ENCODE measurements at regions not wholly inside any gene's neighbourhood (a gene's known extent, or its start where the extent isn't known, plus 50 kb on each side); places are given as distances from the start of the nearest gene placed in this dataset.
A peak's percentile ranks its signal among the peaks of the same experiment; 100 is the strongest.
"Not testable (repeated sequence)": the region's sequence is repeated elsewhere in the genome, so short reads cannot be mapped to it uniquely, and the experiment has no call there.

- no peak for DNase-seq
Observed at GRCh38 chr6:27770724-27771123, 141.5 kb downstream of the OR2B2 start.

- no peak for DNase-seq
Observed at GRCh38 chr6:27768556-27768955, 143.6 kb downstream of the OR2B2 start.

DNA sequence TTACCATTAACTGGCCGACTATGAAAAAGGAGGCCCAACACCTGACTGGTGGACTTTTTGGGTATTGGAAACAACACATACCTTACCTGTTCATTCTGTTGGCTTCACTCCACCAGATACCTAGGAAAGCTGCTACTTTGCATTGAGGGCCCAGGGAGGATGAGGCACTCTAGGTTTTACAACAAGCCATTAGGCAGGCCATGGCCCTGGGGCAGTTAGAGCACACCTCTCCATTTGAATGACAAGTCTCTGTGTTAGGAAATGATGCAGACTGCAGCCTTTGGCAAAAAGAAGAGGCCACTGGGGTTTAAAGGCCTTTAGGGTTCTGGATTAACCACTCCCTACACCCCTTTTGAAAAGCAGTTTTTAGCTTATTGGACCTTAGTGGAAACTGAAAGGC, 144.3 kb downstream of the OR2B2 start:
- no peak for DNase-seq

DNA sequence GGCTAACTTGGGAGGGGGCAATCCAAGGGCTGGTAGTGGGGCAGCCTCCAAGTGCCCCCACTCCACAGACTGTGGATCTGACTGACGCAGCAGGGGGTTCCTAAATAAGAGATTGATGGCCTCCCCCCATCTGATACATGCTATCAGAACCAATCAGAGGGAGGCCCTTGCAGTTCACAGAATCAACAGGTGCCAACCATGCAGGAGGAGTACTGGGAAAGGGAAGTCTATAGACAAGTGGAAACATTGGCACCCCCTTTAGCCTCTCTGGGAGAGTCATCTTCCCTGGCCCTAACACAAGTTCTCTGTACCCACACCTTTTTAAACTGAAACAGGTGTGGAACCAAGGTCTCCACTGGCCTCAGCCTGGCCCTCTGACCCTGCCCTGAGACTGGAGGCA, 145.8 kb downstream of the OR2B2 start:
- DNase-seq, result no peak

DNA sequence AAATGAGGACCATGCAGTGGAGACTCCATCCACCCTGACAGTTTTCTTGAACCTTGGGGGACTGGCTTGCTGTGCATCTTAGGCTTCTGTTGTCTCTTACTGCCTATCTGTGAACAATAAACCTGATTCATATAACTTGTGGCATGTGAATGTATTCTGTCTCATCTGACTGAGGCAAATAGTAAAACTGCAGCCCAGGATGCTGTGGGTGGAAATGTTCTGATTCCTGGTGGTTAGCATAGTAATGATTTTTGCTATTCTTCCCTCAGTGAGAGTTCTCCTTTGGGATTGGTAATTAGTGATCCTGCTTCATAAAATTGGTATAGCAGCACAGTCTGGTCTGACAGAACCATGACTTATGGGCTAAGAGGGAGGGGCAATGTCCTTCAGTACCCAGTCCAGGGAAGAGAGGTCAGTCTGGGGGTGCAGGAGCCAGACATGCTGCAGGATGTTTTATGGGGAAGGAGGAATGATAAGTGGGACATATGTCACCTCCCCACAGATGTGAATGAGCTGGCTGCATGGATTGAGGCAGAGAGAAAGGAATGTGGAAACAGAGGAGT, 147.1 kb downstream of the OR2B2 start:
- no peak for DNase-seq

DNA sequence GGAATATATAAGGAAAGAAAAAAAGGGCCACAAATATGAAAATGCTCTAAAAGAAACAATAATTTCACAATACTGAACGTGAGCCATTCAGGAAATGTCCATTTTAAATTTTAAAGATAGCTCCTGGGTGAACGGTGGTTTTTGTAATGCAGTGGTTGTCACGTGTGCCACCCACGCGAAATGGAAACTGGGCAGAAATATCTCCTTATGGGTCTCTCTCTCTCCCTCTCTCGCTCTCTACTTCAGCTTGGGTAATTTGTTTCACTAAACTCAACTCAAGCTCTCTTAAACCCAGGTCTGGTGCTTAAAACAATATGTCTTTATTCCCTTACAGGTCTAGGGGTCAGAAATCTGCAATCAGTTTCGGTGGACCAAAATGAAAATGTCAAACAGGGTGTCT, 150.8 kb downstream of the OR2B2 start:
- DNase-seq, result no peak

DNA sequence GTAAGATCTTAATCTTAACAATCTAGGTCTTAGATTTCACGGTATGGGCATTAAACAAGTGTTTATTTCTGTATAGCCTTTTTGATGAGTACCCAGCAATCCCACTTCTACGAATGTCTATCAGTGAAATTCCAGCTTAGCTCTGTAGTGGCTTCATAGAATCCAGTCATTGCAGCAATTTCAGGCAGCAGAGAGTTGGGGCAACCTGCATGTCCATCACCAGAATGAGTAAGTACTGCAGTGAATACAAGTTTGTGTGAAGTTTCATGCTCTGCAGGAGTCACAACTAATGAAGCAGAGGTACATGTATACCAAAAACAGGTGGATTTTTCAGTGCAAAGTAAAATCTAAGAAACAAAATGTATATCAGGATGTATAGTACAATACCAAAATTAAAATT, 151.7 kb downstream of the OR2B2 start:
- no peak for DNase-seq

GRCh38 chr6:27759930-27760329, 152.3 kb downstream of the OR2B2 start:
- DNase-seq, result no peak

GRCh38 chr6:27758491-27758890, 153.7 kb downstream of the OR2B2 start:
- DNase-seq, result no peak

DNA sequence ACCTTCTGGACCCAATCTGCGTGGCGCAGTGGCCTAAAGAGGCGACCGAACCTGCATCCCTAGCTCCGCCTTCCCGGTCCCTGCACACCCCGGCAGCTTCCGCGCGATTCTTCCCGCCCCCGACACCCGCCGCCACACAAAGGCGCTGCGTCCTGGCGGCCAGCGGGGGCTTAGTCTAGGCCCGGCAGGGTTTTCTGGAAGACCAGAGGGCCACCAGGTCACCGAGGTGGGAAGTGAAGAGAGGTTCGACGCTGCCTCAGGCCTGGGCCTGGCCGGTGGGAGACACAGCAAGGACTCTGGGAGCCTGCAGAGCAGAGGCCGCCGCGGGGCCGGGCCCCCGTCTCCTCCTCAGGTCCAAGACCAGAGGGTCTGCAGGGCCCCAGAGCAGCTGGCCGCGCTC, 154.9 kb downstream of the OR2B2 start:
- DNase-seq, result peak; percentile 51

- DNase-seq, result no peak
Observed at GRCh38 chr6:27755768-27756167, 156.4 kb downstream of the OR2B2 start.

DNA sequence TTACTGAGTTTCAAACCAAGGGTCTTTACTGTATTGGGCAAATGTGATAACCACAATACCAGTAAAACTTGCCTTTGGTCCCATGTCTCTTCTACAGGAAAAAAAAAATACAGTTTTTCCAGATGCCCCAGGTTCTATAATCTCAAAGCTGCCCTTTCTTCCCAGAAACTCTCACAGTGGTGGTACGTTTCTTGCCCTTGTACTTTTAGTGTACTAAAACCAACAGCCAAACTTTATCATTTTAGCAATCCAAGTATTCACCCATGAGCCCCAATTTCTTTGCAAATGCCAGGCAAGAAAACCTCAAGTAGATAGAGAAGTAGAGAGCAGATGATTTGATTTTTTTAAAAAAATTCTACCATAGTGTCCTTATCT, 157.8 kb downstream of the OR2B2 start:
- no peak for DNase-seq

- peak; percentile 75 for DNase-seq
Observed at GRCh38 chr6:27753668-27754407, 158.4 kb downstream of the OR2B2 start.

GRCh38 chr6:27752038-27752885, 159.9 kb downstream of the OR2B2 start:
- DNase-seq, result peak; percentile 86

DNA sequence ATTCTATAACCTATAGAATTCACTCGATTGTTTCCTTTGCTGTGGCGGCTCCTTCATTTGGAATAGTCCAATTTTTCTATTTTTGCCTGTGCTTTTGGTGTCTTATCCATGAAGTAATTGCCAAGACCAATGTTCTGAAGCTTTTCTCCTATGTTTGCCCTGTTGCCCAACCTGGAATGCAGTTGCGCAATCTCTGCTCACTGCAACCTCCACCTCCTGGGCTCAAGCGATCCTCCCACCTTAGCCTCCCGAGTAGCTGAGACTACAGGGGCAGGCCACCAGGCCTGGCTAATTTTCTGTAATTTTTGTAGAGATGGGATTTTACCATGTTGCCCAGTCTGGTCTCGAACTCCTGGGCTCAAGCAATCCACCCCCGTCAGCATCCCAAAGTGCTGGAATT, 163.5 kb downstream of the OR2B2 start:
- DNase-seq, result no peak

GRCh38 chr6:27747637-27748036, 164.6 kb downstream of the OR2B2 start:
- no peak for DNase-seq

DNA sequence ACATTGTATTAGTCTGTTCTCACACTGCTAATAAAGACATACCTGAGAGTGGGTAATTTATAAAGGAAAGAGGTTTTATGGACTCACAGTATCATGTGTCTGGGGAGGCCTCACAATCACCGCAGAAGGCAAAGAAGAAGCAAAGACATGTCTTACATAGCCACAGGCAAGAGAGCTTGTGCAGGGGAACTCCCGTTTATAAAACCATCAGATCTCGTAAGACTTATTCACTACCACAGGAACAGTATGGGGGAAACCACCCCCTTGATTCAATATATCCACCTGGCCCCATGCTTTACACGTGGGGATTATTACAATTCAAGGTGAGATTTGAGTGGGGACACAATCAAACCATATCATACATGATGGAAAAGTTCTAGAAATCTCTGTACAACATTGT, 165.3 kb downstream of the OR2B2 start:
- DNase-seq, result not testable (repeated sequence)

DNA sequence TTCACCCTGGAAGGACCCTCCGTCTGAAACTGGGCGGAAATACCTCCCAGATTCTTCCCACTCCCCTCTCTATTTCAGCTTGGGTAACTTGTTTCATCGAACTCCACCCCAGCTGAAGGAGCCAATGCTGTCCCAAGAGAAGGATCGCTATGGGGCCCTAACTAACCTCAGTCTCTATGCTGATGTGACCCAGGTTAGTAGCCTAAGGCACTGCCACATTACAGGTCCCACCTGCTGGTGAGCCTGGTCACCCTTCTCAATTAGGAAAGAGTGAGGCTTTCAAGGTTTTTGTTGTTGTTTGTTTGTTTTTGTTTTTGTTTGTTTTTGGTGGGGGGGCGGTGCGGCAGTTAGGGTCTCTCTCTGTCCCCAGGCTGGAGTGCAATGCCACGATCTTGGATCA, 168.4 kb downstream of the OR2B2 start:
- no peak for DNase-seq

DNA sequence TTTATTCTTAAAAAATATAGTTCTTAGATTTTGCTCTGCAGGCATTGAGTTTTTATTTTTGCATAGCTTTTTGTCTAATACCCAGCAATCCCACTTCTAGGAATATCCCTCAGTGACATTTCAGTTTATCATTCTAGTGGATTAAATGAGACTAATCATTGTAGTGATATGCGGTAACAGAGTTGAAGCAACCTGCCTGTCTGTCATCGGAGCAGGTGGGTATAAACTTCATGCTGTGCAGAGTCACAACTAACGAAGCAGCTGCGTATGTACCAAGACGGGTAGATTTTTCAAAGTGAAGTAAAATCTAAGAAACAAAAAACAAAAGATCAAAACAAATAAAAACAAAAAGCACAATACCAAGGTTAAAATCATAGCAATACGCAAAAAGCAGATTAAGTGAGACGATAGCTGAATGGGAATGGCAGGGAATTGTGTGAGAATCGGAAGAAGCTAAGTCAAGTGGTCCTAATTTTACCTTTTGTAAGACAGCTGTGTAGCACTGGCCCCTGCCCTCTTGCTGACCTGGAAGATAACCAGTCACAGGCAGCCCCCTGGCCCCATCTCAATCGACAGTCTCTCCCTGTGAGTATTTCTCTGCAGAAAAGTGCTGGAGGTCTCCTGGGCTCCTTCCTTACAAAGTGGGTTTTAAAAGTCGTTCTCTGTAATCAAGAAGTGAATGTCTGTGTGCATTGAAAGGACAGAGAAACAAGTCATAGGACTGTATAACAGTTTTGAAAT, 169.2 kb downstream of the OR2B2 start:
- DNase-seq, result no peak

- DNase-seq, result not testable (repeated sequence)
Observed at GRCh38 chr6:27739902-27740301, 172.3 kb downstream of the OR2B2 start.

- no peak for DNase-seq
Observed at GRCh38 chr6:27736686-27737085, 175.5 kb downstream of the OR2B2 start.

- no peak for DNase-seq
Observed at GRCh38 chr6:27728442-27728841, 183.8 kb downstream of the OR2B2 start.

DNA sequence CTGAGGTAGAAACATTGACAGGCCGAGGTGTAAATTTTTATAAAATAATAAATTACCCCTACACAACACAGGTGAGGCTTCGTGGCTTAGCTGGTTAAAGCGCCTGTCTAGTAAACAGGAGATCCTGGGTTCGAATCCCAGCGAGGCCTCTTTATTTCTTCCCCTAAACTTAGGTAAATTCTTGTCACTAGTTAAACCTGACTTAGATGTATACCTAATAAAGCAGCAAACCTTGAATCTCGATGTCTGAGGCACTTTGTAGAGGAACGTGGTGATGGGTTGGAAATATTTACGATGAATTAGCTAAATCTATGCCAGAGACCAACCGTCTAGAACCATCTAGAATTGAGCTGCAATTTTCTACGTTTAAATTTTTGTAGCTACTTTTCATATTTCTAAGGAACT, 185.6 kb downstream of the OR2B2 start:
- no peak for DNase-seq

Measured in CD4-positive, alpha-beta T cell treated with Interleukin-10 for 1 hour (primary cell).